Ascending aorta (tissue), 2 donors: ENCODE measurements at regions not wholly inside any gene's neighbourhood (a gene's known extent, or its start where the extent isn't known, plus 50 kb on each side); places are given as distances from the start of the nearest gene placed in this dataset.

ENCODE experiments used
- DNase-seq, 2 donors: peaks; one replicate each; pipeline ENCODE4 v3.0.0-alpha.2; 2019; ENCODE audit warnings: low spot score in 2 of 2
- H3K27ac ChIP-seq, 2 donors: fragments of 200-600 bp; sonication (generic); one replicate each; pipeline ENCODE4 v1.5.1; 2016 to 2017; ENCODE audit warnings: mild to moderate bottlenecking in 1 of 2
- H3K27me3 ChIP-seq: fragments of 200-600 bp; sonication (generic); one replicate; pipeline ENCODE4 v1.5.1; 2017
- H3K36me3 ChIP-seq, 2 donors: fragments of 200-600 bp; sonication (generic); one replicate each; pipeline ENCODE4 v1.5.1; 2016
- H3K4me1 ChIP-seq, 2 donors: fragments of 200-600 bp; sonication (generic); one replicate each; pipeline ENCODE4 v1.5.1; 2016 to 2017; ENCODE audit warnings: mild to moderate bottlenecking in 1 of 2
- H3K4me3 ChIP-seq, 2 donors: fragments of 200-600 bp; sonication (generic); one replicate each; pipeline ENCODE4 v1.5.1; 2016 to 2017; ENCODE audit warnings: mild to moderate bottlenecking in 1 of 2
- H3K9me3 ChIP-seq, 2 donors: fragments of 200-600 bp; sonication (generic); one replicate each; pipeline ENCODE4 v1.5.1; 2016
- CTCF ChIP-seq, 3 experiments: fragments of 200-600 bp in 2 of 3; fragments of 450-650 bp in 1 of 3; sonication (generic) in 2 of 3; IDR thresholded peaks; one replicate each; pipeline ENCODE4 v1.5.1; 2016 to 2019; ENCODE audit warnings: antibody characterized with exemption in 3 of 3, mild to moderate bottlenecking in 1 of 3, moderate library complexity in 1 of 3
- intact Hi-C: fragments of 100-400 bp; cut with DNase I; formaldehyde crosslinking; loops from one replicate; pipeline ENCODE4 v1.15.1; 2023

- Histone ChIP-seq H3K9me3 (peaks cover 0 to 3% of the 10 kb centered on the region in 2 donors), H3K4me3 (no peak overlapping the region), H3K4me1 (no peaks in the 10 kb centered on the region), H3K27ac (no peak overlapping the region), H3K27me3 (no peaks in the 10 kb centered on the region), H3K36me3 (no peaks in the 10 kb centered on the region)
- intact Hi-C loops: no loop called here
- TF ChIP-seq CTCF (IDR thresholded peaks at IDR 0.05): no peak
- DNase-seq: no peak
Measured at GRCh38 chr7:70884440-70884764, 247.5 kb upstream of the GALNT17 start.

- Histone ChIP-seq H3K4me1 (no peaks in the 10 kb centered on the region), H3K27ac (no peak overlapping the region), H3K4me3 (no peak overlapping the region), H3K9me3 (peaks cover 0 to 3% of the 10 kb centered on the region in 2 donors), H3K27me3 (no peaks in the 10 kb centered on the region), H3K36me3 (no peaks in the 10 kb centered on the region)
- intact Hi-C loops: no loop called here
- DNase-seq: no peak
- TF ChIP-seq CTCF (IDR thresholded peaks at IDR 0.05): no peak
Measured at GRCh38 chr7:70884809-70885208, 247.1 kb upstream of the GALNT17 start.

DNA sequence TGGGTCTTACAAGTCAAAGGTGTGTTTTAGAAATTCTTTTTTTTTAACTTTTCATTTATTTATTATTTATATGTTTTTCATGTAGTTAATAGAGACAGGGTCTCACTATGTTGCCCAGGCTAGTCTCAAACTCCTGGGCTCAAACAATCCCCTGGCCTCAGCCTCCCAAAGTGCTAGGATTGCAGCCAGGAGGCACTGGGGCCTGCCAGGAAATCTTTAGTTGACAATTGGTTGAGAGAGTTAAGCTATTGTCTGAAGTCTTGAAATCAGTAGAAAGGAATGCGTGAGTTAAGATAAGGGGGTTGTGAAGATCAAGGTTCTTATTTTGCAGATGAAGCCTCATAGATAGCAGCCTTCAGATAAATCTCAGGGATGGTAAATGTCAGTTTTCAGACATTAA lies 245.4 kb upstream of the GALNT17 start:
- intact Hi-C loops: no loop called here
- H3K4me1 ChIP-seq: no peaks in the 10 kb centered on the region
- no peaks in the 10 kb centered on the region for H3K27me3 ChIP-seq
- H3K9me3 ChIP-seq: peaks cover 0 to 12% of the 10 kb centered on the region in 2 donors
- no peak overlapping the region for H3K4me3 ChIP-seq
- H3K36me3 ChIP-seq: no peaks in the 10 kb centered on the region
- no peak overlapping the region for H3K27ac ChIP-seq
- no peak for TF ChIP-seq CTCF (IDR thresholded peaks at IDR 0.05)
- DNase-seq: no peak

DNA sequence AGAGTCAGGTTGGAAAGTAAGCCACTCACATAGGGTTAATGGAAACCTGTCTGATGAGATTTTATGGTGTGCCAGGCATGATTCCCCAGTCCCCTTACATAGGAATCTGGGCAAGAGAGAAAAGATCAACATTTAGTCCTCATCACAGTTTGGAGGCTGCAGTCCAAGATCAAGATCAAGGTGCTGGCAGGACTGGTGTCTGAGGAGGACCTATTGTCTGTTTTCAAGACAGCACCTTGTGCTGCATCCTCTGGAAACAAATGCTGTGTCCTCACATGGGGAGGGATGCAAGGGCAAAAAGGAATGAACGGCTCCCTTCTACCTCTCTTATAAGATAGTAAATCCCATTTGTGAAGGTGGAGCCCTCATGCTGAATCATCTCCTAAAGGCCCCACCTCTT lies 244.8 kb upstream of the GALNT17 start:
- no peak for DNase-seq
- Histone ChIP-seq H3K4me3 (no peak overlapping the region), H3K4me1 (no peaks in the 10 kb centered on the region), H3K9me3 (peaks cover 0 to 12% of the 10 kb centered on the region in 2 donors), H3K36me3 (no peaks in the 10 kb centered on the region), H3K27me3 (no peaks in the 10 kb centered on the region), H3K27ac (no peak overlapping the region)
- intact Hi-C loops: no loop called here
- no peak for TF ChIP-seq CTCF (IDR thresholded peaks at IDR 0.05)

GRCh38 chr7:70890147-70890969 lies 241.6 kb upstream of the GALNT17 start:
- H3K36me3 ChIP-seq: no peaks in the 10 kb centered on the region
- peaks cover 0 to 12% of the 10 kb centered on the region in 2 donors for H3K9me3 ChIP-seq
- intact Hi-C loops: no loop called here
- no peak for TF ChIP-seq CTCF (IDR thresholded peaks at IDR 0.05)
- no peak overlapping the region for H3K4me3 ChIP-seq
- H3K4me1 ChIP-seq: no peaks in the 10 kb centered on the region
- H3K27me3 ChIP-seq: no peaks in the 10 kb centered on the region
- H3K27ac ChIP-seq: no peak overlapping the region
- DNase-seq: no peak
